Kidney (tissue), 13 donors: ENCODE measurements at regions not wholly inside any gene's neighbourhood (a gene's known extent, or its start where the extent isn't known, plus 50 kb on each side); places are given as distances from the start of the nearest gene placed in this dataset.

Experiments used
- DNase-seq, 5 donors: peaks; one replicate each; pipeline ENCODE4 v3.0.0-alpha.2; 2013 to 2020
- FAIRE-seq: peaks from 2 replicates; lab custom pipeline; 2012; peaks lifted over from hg19 to GRCh38; lab: Jason Lieb, UNC
- H3K27ac ChIP-seq, 2 donors: one replicate each; pipeline ENCODE4 v1.7.0; 2013; ENCODE audit warnings: low read depth in 2 of 2, low read length in 2 of 2, inconsistent platforms in 1 of 2
- H3K27me3 ChIP-seq: one replicate; pipeline ENCODE4 v1.7.1; 2013; ENCODE audit warnings: low read length, inconsistent platforms; ENCODE audit not compliant: control insufficient read depth, insufficient read depth
- H3K36me3 ChIP-seq, 3 donors: one replicate each; pipeline versions ENCODE4 v1.7.0 to v1.7.1; 2013; ENCODE audit warnings: low read length in 3 of 3, control low read depth in 1 of 3, inconsistent platforms in 1 of 3; ENCODE audit not compliant: insufficient read depth in 3 of 3, control insufficient read depth in 2 of 3
- H3K4me1 ChIP-seq, 3 donors: one replicate each; pipeline versions ENCODE4 v1.7.0 to v1.7.1; 2013; ENCODE audit warnings: low read length in 3 of 3, inconsistent platforms in 1 of 3, low read depth in 1 of 3; ENCODE audit not compliant: control insufficient read depth in 2 of 3, insufficient read depth in 2 of 3
- H3K4me3 ChIP-seq, 3 donors: one replicate each; pipeline versions ENCODE4 v1.7.0 to v1.8.1; 2013; ENCODE audit warnings: low read length in 3 of 3, control low read depth in 1 of 3, inconsistent platforms in 1 of 3
- H3K9ac ChIP-seq, 3 donors: one replicate each; pipeline versions ENCODE4 v1.7.0 to v1.7.1; 2013; ENCODE audit warnings: low read length in 3 of 3, control low read depth in 1 of 3, inconsistent platforms in 1 of 3
- H3K9me3 ChIP-seq, 3 donors: one replicate each; pipeline versions ENCODE4 v1.7.0 to v1.7.1; 2013; ENCODE audit warnings: low read length in 3 of 3, control low read depth in 1 of 3, inconsistent platforms in 1 of 3; ENCODE audit not compliant: control insufficient read depth in 2 of 3, insufficient read depth in 1 of 3
- CTCF ChIP-seq: IDR thresholded peaks from 3 replicates; pipeline ENCODE4 v1.5.1; 2012; ENCODE audit warnings: mild to moderate bottlenecking, moderate library complexity, borderline replicate concordance; ENCODE audit not compliant: insufficient read depth; ENCODE audit errors: extremely low read depth
- intact Hi-C: fragments of 100-400 bp; cut with DNase I; formaldehyde crosslinking; loops from one replicate; pipeline ENCODE4 v1.11.1; 2022
- donor health status: control.
- donor health status: control.
- donor health status: control.
- donor health status: control.
- donor health status: control.
- donor health status: DM: yes; HTN: yes; CAD: no.
- donor health status: Normal renal cell carcinoma (clear cell type).

- Histone ChIP-seq H3K9me3 (peaks cover 0 to under 1% (median 0%) of the 10 kb centered on the region in 3 donors), H3K36me3 (no peaks in the 10 kb centered on the region), H3K9ac (no peak overlapping the region), H3K27ac (no peak overlapping the region), H3K27me3 (no peaks in the 10 kb centered on the region), H3K4me1 (no peaks in the 10 kb centered on the region), H3K4me3 (no peak overlapping the region)
- no peak for TF ChIP-seq CTCF
- DNase-seq (peak in 4 of 5 donors; percentile 30 to 71 (median 58)), FAIRE-seq (no peak)
- intact Hi-C loops, result no loop called here
These were observed 357.2 kb downstream of the CENPW start for GRCh38 chr6:126696921-126697693.

DNA sequence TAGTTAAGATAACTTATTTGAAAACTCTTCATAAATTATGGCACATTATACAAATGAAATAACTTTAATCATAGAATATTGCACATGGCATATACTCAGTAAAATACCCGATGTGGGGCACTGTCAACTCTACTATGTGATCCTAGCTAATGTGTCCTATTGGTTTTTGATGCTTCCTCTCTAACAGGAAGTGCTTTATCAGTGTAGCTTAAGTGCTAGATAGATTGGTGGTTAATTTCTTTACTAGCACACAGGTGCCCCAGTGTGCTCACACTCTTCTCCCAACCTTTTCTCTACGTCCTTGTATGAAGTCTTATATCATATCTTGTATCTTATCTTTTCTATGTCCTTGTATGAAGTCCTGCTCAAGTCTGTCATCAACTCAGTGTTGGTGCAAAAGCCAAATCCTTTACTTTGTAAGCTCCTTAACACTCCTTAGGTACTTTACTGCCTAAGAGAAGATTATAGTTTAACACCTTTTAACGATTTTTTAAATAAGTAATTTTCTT lies 358.9 kb downstream of the CENPW start:
- intact Hi-C loops, result no loop called here
- no peak overlapping the region for H3K4me3 ChIP-seq
- no peaks in the 10 kb centered on the region for H3K9me3 ChIP-seq
- FAIRE-seq, result no peak
- H3K9ac ChIP-seq, result no peak overlapping the region
- H3K4me1 ChIP-seq, result no peaks in the 10 kb centered on the region
- no peak for TF ChIP-seq CTCF
- no peaks in the 10 kb centered on the region for H3K27me3 ChIP-seq
- H3K27ac ChIP-seq, result no peak overlapping the region
- no peak for DNase-seq
- no peaks in the 10 kb centered on the region for H3K36me3 ChIP-seq

- intact Hi-C loops, result no loop called here
- no peaks in the 10 kb centered on the region for H3K36me3 ChIP-seq
- no peaks in the 10 kb centered on the region for H3K27me3 ChIP-seq
- FAIRE-seq (no peak), DNase-seq (no peak)
- H3K4me1 ChIP-seq, result no peaks in the 10 kb centered on the region
- H3K9me3 ChIP-seq, result no peaks in the 10 kb centered on the region
- H3K4me3 ChIP-seq, result no peak overlapping the region
- TF ChIP-seq CTCF, result no peak
- H3K27ac ChIP-seq, result no peak overlapping the region
- H3K9ac ChIP-seq, result no peak overlapping the region
These were observed 362.0 kb downstream of the CENPW start for GRCh38 chr6:126701676-126702560.
